GM12878 (cell line): ENCODE measurements at regions not wholly inside any gene's neighbourhood (a gene's known extent, or its start where the extent isn't known, plus 50 kb on each side); places are given as distances from the start of the nearest gene placed in this dataset.

ENCODE experiments used
- ATAC-seq: fragments of 200-7000 bp; cut with Tn5 transposase; 3 replicates; pipeline ENCODE4 v1.9.1; 2020; ENCODE audit warnings: mild to moderate bottlenecking, moderate library complexity
- BruUV-seq: library from RNA; stranded (reverse); fragments of 400-500 nt; replicated peaks from 2 replicates; lab custom pipeline; 2021; lab: Mats Ljungman, UMichigan
- CTCF ChIA-PET: fragments of 300-600 bp; sonication (Branson Sonifier 250); formaldehyde crosslinking; extraction: SDS; loops from one replicate; lab custom pipeline; 2021; ENCODE audit warnings: inconsistent platforms; lab: Yijun Ruan, JAX
- POLR2A ChIA-PET: fragments of 350-600 bp; formaldehyde crosslinking; extraction: SDS; loops from one replicate; lab custom pipeline; 2021; ENCODE audit warnings: inconsistent platforms; lab: Charles Lee
- RAD21 ChIA-PET: fragments of 300-600 bp; sonication (Branson Sonifier 250); formaldehyde crosslinking; loops from one replicate; lab custom pipeline; 2023; ENCODE audit warnings: antibody characterized with exemption; ENCODE audit not compliant: unreplicated experiment; lab: Charles Lee
- SMC1A ChIA-PET: fragments of 300-600 bp; sonication (Branson Sonifier 250); formaldehyde crosslinking; loops from one replicate; lab custom pipeline; 2023; ENCODE audit not compliant: unreplicated experiment, uncharacterized antibody; lab: Charles Lee
- DNase-seq: peaks from one replicate; pipeline ENCODE4 v3.0.0-alpha.2; 2011; ENCODE audit warnings: low read depth, low spot score
- FAIRE-seq: peaks from 3 replicates; lab custom pipeline; 2011; peaks lifted over from hg19 to GRCh38; lab: Jason Lieb, UNC
- H2AFZ ChIP-seq: 2 replicates; pipeline ENCODE4 v1.6.0; 2011; ENCODE audit warnings: low read depth, low read length, control low read depth; ENCODE audit not compliant: control insufficient read depth
- H3K27ac ChIP-seq: 2 replicates; pipeline ENCODE4 v1.5.1; 2011; ENCODE audit warnings: control low read depth; ENCODE audit not compliant: control insufficient read depth, insufficient read depth
- H3K27me3 ChIP-seq, 2 experiments: replicated peaks in 1 of 2; 2 replicates each; pipeline versions ENCODE4 v1.6.0 to v1.6.1; 2011; ENCODE audit warnings: low read length in 1 of 2; ENCODE audit not compliant: control insufficient read depth in 2 of 2, insufficient read depth in 2 of 2
- H3K36me3 ChIP-seq, 2 experiments: 2 replicates each; pipeline ENCODE4 v1.5.1; 2011; ENCODE audit warnings: low read length in 1 of 2; ENCODE audit not compliant: control insufficient read depth in 2 of 2, insufficient read depth in 2 of 2
- H3K4me1 ChIP-seq: 2 replicates; pipeline ENCODE4 v1.6.1; 2011; ENCODE audit warnings: mild to moderate bottlenecking, low read length, moderate library complexity, mixed read lengths; ENCODE audit not compliant: control insufficient read depth, insufficient read depth
- H3K4me2 ChIP-seq: 2 replicates; pipeline ENCODE4 v1.6.0; 2011; ENCODE audit warnings: control low read depth; ENCODE audit not compliant: control insufficient read depth, insufficient read depth
- H3K4me3 ChIP-seq: fragments of 200-600 bp; sonication (generic); 2 replicates; pipeline ENCODE4 v1.5.1; 2016
- H3K79me2 ChIP-seq: 2 replicates; pipeline ENCODE4 v1.6.0; 2011; ENCODE audit warnings: low read length; ENCODE audit not compliant: control insufficient read depth, insufficient read depth
- H3K9ac ChIP-seq: 2 replicates; pipeline ENCODE4 v1.8.0; 2011; ENCODE audit warnings: low read length, control low read depth, mixed read lengths; ENCODE audit not compliant: control insufficient read depth, insufficient read depth
- H3K9me3 ChIP-seq: replicated peaks from 3 replicates; pipeline ENCODE4 v1.5.1; 2011; ENCODE audit warnings: mild to moderate bottlenecking, low read length; ENCODE audit not compliant: control insufficient read depth, insufficient read depth
- H4K20me1 ChIP-seq: 2 replicates; pipeline ENCODE4 v1.6.0; 2011; ENCODE audit not compliant: control insufficient read depth, insufficient read depth
- ATF7 ChIP-seq: fragments of 450-650 bp; IDR thresholded peaks from 2 replicates; pipeline ENCODE4 v1.6.1; 2016; ENCODE audit warnings: low read depth, mild to moderate bottlenecking
- BCL3 ChIP-seq: IDR thresholded peaks from 2 replicates; pipeline ENCODE4 v1.6.1; 2011; ENCODE audit warnings: borderline replicate concordance, low read depth, mild to moderate bottlenecking, moderate library complexity, low read length; ENCODE audit not compliant: insufficient read depth, poor library complexity, severe bottlenecking
- BHLHE40 ChIP-seq, 2 experiments: fragments of 450-650 bp in 1 of 2; IDR thresholded peaks; 2 replicates each; pipeline ENCODE4 v1.6.1; 2011 to 2017; ENCODE audit warnings: low read depth in 2 of 2, borderline replicate concordance in 1 of 2, improper control_type of control experiment in 1 of 2, low read length in 1 of 2, mild to moderate bottlenecking in 1 of 2
- CBX5 ChIP-seq: sonication (generic); IDR thresholded peaks from 2 replicates; pipeline ENCODE4 v1.6.1; 2016; ENCODE audit warnings: low read depth, moderate library complexity, mild to moderate bottlenecking, inconsistent platforms
- CHD4 ChIP-seq: fragments of 200-600 bp; sonication (generic); IDR thresholded peaks from 2 replicates; pipeline ENCODE4 v1.6.1; 2016; ENCODE audit warnings: mild to moderate bottlenecking
- IKZF1 ChIP-seq: fragments of 450-650 bp; conservative IDR thresholded peaks from 2 replicates; pipeline ENCODE4 v1.6.1; 2017; ENCODE audit warnings: antibody characterized with exemption, mild to moderate bottlenecking
- IRF4 ChIP-seq: IDR thresholded peaks from 2 replicates; pipeline ENCODE4 v1.6.1; 2011; ENCODE audit warnings: low read depth, low read length
- NRF1 ChIP-seq: conservative IDR thresholded peaks from 2 replicates; pipeline ENCODE4 v1.6.1; 2011; ENCODE audit warnings: mild to moderate bottlenecking, low read depth, low read length, improper control_type of control experiment
- REST ChIP-seq: IDR thresholded peaks from 2 replicates; pipeline ENCODE4 v1.6.1; 2012; ENCODE audit warnings: mild to moderate bottlenecking, low read depth, low read length
- RFX5 ChIP-seq: IDR thresholded peaks from 2 replicates; pipeline ENCODE4 v1.6.1; 2011; ENCODE audit warnings: low read depth, low read length, improper control_type of control experiment
- SREBF1 ChIP-seq: IDR thresholded peaks from 2 replicates; pipeline ENCODE4 v1.6.1; 2012; ENCODE audit warnings: mild to moderate bottlenecking, low read length
- SUZ12 ChIP-seq: fragments of 200-600 bp; sonication (generic); IDR thresholded peaks from one replicate; pipeline ENCODE4 v1.6.1; 2018; ENCODE audit warnings: antibody characterized with exemption, mild to moderate bottlenecking; ENCODE audit not compliant: unreplicated experiment
- TARDBP ChIP-seq: IDR thresholded peaks from 2 replicates; pipeline ENCODE4 v1.6.1; 2016; ENCODE audit warnings: borderline replicate concordance
- ZBED1 ChIP-seq: IDR thresholded peaks from 2 replicates; pipeline ENCODE4 v1.6.1; 2016; ENCODE audit warnings: borderline replicate concordance
- WGBS: methylation state at CpG from one replicate; pipeline ENCODE4 v1.1.6; 2016; ENCODE audit warnings: low lambda C conversion rate; ENCODE audit not compliant: insufficient replicate concordance, insufficient coverage; ENCODE audit errors: missing lambda C conversion rate; 5-methylcytosine and 5-hydroxymethylcytosine counted together
- in situ Hi-C: fragments of 300-500 bp; cut with MboI; formaldehyde crosslinking; loops from 9 replicates; pipeline ENCODE4 v1.14.3; 2018; ENCODE audit warnings: mixed read lengths
- intact Hi-C: fragments of 100-400 bp; cut with micrococcal nuclease; formaldehyde crosslinking; loops from one replicate; pipeline ENCODE4 v1.14.2; 2022; ENCODE audit not compliant: unreplicated experiment
- TF ChIP-seq, protein P1 (sequence below): fragments of 450-650 bp; IDR thresholded peaks from 2 replicates; pipeline ENCODE4 v1.6.1; 2016; ENCODE audit warnings: mild to moderate bottlenecking
- TF ChIP-seq, protein P2 (sequence below): IDR thresholded peaks from 2 replicates; pipeline ENCODE4 v1.6.1; 2012; ENCODE audit warnings: low read depth, low read length, improper control_type of control experiment

GRCh38 chr20:40763646-40764295 lies 74.7 kb upstream of the MAFB start (continued):
- TF ChIP-seq, protein P1, sequence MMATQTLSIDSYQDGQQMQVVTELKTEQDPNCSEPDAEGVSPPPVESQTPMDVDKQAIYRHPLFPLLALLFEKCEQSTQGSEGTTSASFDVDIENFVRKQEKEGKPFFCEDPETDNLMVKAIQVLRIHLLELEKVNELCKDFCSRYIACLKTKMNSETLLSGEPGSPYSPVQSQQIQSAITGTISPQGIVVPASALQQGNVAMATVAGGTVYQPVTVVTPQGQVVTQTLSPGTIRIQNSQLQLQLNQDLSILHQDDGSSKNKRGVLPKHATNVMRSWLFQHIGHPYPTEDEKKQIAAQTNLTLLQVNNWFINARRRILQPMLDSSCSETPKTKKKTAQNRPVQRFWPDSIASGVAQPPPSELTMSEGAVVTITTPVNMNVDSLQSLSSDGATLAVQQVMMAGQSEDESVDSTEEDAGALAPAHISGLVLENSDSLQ, result no peak
- no peak for TF ChIP-seq TARDBP
- TF ChIP-seq ZBED1, result no peak
- TF ChIP-seq SREBF1, result no peak
- TF ChIP-seq, protein P2, sequence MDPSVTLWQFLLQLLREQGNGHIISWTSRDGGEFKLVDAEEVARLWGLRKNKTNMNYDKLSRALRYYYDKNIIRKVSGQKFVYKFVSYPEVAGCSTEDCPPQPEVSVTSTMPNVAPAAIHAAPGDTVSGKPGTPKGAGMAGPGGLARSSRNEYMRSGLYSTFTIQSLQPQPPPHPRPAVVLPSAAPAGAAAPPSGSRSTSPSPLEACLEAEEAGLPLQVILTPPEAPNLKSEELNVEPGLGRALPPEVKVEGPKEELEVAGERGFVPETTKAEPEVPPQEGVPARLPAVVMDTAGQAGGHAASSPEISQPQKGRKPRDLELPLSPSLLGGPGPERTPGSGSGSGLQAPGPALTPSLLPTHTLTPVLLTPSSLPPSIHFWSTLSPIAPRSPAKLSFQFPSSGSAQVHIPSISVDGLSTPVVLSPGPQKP, result no peak
- TF ChIP-seq IRF4, result no peak

DNA sequence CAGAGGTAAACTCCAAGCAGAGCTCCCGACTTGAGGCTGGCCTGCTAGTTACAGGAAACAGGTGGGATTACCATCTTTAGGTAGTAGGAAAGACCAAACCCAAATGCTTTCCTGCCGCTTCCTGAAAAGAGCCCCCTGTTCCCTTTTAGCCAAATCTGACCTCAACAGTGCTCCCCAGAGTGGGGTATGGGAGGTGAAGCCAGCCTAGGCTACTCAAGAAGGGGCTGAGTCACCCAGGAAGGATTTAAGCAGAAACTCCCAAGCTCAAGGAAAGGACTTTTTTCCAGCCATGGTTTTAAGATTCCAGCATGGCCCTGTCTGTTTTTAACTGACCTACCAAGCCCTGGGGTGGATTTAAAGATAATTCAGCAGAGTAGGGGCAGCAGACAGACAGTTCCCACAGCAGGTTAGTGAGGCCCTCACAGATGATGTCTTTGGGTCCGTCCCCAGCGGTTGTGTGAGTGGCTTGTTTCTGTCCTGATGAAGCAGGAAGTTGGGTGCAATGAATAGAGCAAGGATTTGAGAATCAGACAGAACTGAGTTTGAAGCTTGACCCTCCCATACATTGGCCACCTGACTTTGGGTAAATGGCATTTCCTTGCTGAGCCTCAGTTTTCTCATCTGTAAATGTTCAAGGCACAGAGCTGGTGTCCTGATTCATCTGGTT lies 76.9 kb upstream of the MAFB start:
- WGBS, result 16% methylated on average over 4 of the region's 4 CpGs
- Histone ChIP-seq H3K9me3 (no peaks in the 10 kb centered on the region), H3K4me3 (no peak overlapping the region), H3K79me2 (no peaks in the 10 kb centered on the region), H3K9ac (no peak overlapping the region), H3K4me2 (no peak overlapping the region), H3K4me1 (no peaks in the 10 kb centered on the region), H3K27ac (no peak overlapping the region), H4K20me1 (no peaks in the 10 kb centered on the region), H2AFZ (no peak overlapping the region), H3K27me3 (peaks cover 2 to 5% of the 10 kb centered on the region in 2 experiments; a peak in 2 of 4 replicates), H3K36me3 (no peaks in the 10 kb centered on the region)
- intact Hi-C loops, result no loop called here
- ChIA-PET SMC1A (no interaction called here), CTCF (interaction anchor here (1.1 kb wide), 1 partner anchor 197 kb away, joined by 3 read pairs; no protein-coding TSS in a partner anchor), RAD21 (no interaction called here), POLR2A (no interaction called here)
- TF ChIP-seq SUZ12 (no peak), CBX5 (no peak), REST (no peak), BHLHE40 (IDR thresholded peaks at IDR 0.05; ENCODE audit: borderline replicate concordance in 1 of 2, low read depth in 2 of 2, low read length in 1 of 2) (no peak), ATF7 (no peak), NRF1 (no peak), CHD4 (no peak), BCL3 (no peak), IKZF1 (no peak), RFX5 (no peak)
- FAIRE-seq (no peak), ATAC-seq (no peak), DNase-seq (no peak)
- no TSS peak for BruUV-seq
- in situ Hi-C loops, result no loop called here
